Activated naive CD8-positive, alpha-beta T cell treated with anti-CD3 and anti-CD28 coated beads, Interleukin-2, amount 10 ng/mL, durations not matched to agents 7 days and 5 days (primary cell): ENCODE measurements at regions not wholly inside any gene's neighbourhood (a gene's known extent, or its start where the extent isn't known, plus 50 kb on each side); places are given as distances from the start of the nearest gene placed in this dataset.

Source experiments
- ATAC-seq: fragments of 150-1000 bp; cut with Tn5 transposase; one replicate; pipeline ENCODE4 v1.10.0; 2021; ENCODE audit warnings: low read depth, moderate library complexity
- POLR2A ChIA-PET: fragments of 350-600 bp; sonication (Branson Sonifier 250); formaldehyde crosslinking; loops from one replicate; lab custom pipeline; 2021; ENCODE audit warnings: antibody characterized with exemption; lab: Charles Lee
- DNase-seq: peaks from one replicate; pipeline ENCODE4 v3.0.0; 2021
- H3K27ac Mint-ChIP-seq: one replicate; pipeline ENCODE4 v1.8.0; 2022; ENCODE audit warnings: mild to moderate bottlenecking, mixed read lengths
- H3K27me3 Mint-ChIP-seq: one replicate; pipeline ENCODE4 v1.8.0; 2022; ENCODE audit warnings: mild to moderate bottlenecking, moderate library complexity, mixed read lengths
- H3K36me3 Mint-ChIP-seq: one replicate; pipeline ENCODE4 v1.8.0; 2021; ENCODE audit warnings: mild to moderate bottlenecking, mixed read lengths
- H3K4me1 Mint-ChIP-seq: one replicate; pipeline ENCODE4 v1.8.0; 2021; ENCODE audit warnings: mixed read lengths
- H3K4me3 Mint-ChIP-seq: one replicate; pipeline ENCODE4 v1.8.0; 2022; ENCODE audit warnings: mild to moderate bottlenecking, moderate library complexity, mixed read lengths
- H3K9me3 Mint-ChIP-seq: one replicate; pipeline ENCODE4 v1.8.0; 2021; ENCODE audit warnings: mixed read lengths

GRCh38 chr5:8386719-8387288, 517.9 kb downstream of the MTRR start:
- Mint-ChIP-seq H3K4me3 (no peak overlapping the region), H3K4me1 (no peaks in the 10 kb centered on the region), H3K27ac (no peak overlapping the region), H3K36me3 (no peaks in the 10 kb centered on the region), H3K27me3 (peaks cover 2% of the 10 kb centered on the region), H3K9me3 (peaks cover 4% of the 10 kb centered on the region)
- DNase-seq (no peak), ATAC-seq (no peak)
- POLR2A ChIA-PET = no interaction called here

- ATAC-seq = no peak
- Mint-ChIP-seq H3K4me3 (no peak overlapping the region), H3K27me3 (no peaks in the 10 kb centered on the region), H3K27ac (no peak overlapping the region), H3K9me3 (peaks cover 4% of the 10 kb centered on the region), H3K4me1 (no peaks in the 10 kb centered on the region), H3K36me3 (no peaks in the 10 kb centered on the region)
- POLR2A ChIA-PET = no interaction called here
- no peak for DNase-seq
These were observed 523.0 kb downstream of the MTRR start for GRCh38 chr5:8391911-8392310.

GRCh38 chr5:8393240-8393639, 524.3 kb downstream of the MTRR start:
- H3K27me3 Mint-ChIP-seq = no peaks in the 10 kb centered on the region
- peaks cover 1% of the 10 kb centered on the region for H3K9me3 Mint-ChIP-seq
- ATAC-seq (no peak), DNase-seq (no peak)
- no peak overlapping the region for H3K27ac Mint-ChIP-seq
- no peaks in the 10 kb centered on the region for H3K36me3 Mint-ChIP-seq
- POLR2A ChIA-PET = no interaction called here
- H3K4me1 Mint-ChIP-seq = no peaks in the 10 kb centered on the region
- H3K4me3 Mint-ChIP-seq = no peak overlapping the region

DNA sequence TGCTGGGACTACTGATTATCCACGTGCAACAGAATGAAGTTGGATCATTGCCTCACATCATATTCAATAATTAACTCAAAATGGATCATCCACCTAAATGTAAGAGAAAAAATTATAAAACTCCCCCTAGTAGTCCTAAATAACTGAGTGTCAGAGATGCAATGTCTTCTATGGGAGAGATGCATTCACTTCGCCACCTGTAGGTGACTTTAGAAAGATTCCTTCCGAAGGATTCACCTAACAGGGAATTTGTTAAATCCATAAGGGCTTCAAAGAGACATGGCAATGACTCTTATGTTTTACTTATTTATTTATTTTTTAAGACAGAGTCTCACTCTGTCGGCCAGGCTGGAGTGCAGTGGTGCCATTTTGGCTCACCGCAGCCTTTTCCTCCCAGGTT, 526.0 kb downstream of the MTRR start:
- no peaks in the 10 kb centered on the region for H3K36me3 Mint-ChIP-seq
- H3K27ac Mint-ChIP-seq = no peak overlapping the region
- no peaks in the 10 kb centered on the region for H3K4me1 Mint-ChIP-seq
- H3K9me3 Mint-ChIP-seq = no peaks in the 10 kb centered on the region
- POLR2A ChIA-PET = no interaction called here
- ATAC-seq = no peak
- no peak overlapping the region for H3K4me3 Mint-ChIP-seq
- DNase-seq = no peak
- no peaks in the 10 kb centered on the region for H3K27me3 Mint-ChIP-seq

- Mint-ChIP-seq H3K9me3 (no peaks in the 10 kb centered on the region), H3K36me3 (no peaks in the 10 kb centered on the region), H3K4me1 (no peaks in the 10 kb centered on the region), H3K4me3 (no peak overlapping the region), H3K27ac (no peak overlapping the region), H3K27me3 (no peaks in the 10 kb centered on the region)
- no peak for DNase-seq
- ATAC-seq = no peak
- POLR2A ChIA-PET = no interaction called here
These were observed 527.3 kb downstream of the MTRR start for GRCh38 chr5:8396246-8396645.

DNA sequence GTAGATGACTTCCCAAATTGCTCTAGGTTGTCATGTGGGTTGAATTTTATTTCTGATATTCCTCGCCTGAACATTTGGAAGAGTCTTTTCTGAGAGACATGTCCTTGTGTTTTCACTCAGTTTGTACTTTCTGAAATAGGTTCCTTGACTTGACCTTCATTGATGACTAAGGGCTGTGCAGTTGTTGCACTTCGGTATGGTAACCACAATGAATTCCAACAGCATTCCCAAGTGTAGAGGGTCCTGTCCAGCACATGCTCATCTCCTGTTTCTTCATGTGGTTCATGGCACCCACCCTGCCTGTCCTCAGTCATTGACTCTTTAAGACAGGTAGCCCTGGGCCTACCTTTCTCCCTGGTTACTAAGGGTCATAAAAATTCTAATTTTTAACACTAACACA, 527.8 kb downstream of the MTRR start:
- Mint-ChIP-seq H3K27me3 (no peaks in the 10 kb centered on the region), H3K36me3 (no peaks in the 10 kb centered on the region)

GRCh38 chr5:8399471-8399870, 530.5 kb downstream of the MTRR start:
- no peaks in the 10 kb centered on the region for H3K4me1 Mint-ChIP-seq
- no peak overlapping the region for H3K27ac Mint-ChIP-seq
- ATAC-seq = no peak
- H3K27me3 Mint-ChIP-seq = no peaks in the 10 kb centered on the region
- no peak for DNase-seq
- H3K9me3 Mint-ChIP-seq = no peaks in the 10 kb centered on the region
- no peak overlapping the region for H3K4me3 Mint-ChIP-seq
- H3K36me3 Mint-ChIP-seq = no peaks in the 10 kb centered on the region
- POLR2A ChIA-PET = no interaction called here

More for the DNA sequence above, 527.8 kb downstream of the MTRR start:
- Mint-ChIP-seq H3K4me3 (no peak overlapping the region), H3K27ac (no peak overlapping the region), H3K4me1 (no peaks in the 10 kb centered on the region), H3K9me3 (no peaks in the 10 kb centered on the region)
- ATAC-seq (no peak), DNase-seq (no peak)
- POLR2A ChIA-PET = no interaction called here

DNA sequence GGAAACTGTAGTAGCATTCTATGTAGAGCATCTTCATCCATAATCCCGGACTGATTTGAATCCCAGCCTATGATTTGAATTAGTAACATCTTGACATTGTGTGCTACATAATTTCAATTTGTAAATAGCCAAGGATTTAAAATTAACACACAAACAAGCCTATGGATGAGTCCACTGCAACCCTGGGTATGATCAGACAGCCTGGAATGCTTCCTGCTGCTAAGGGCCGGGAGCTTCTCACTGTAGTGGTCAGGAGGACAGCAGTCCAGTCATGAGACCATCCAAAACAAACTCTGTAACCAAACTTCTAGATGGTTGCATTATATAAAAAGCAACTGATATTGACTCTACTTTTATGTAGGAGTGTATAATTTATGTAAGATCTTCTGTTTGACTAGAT, 539.3 kb downstream of the MTRR start:
- Mint-ChIP-seq H3K27ac (no peak overlapping the region), H3K4me1 (no peaks in the 10 kb centered on the region), H3K27me3 (peaks cover 6% of the 10 kb centered on the region), H3K36me3 (no peaks in the 10 kb centered on the region), H3K4me3 (no peak overlapping the region), H3K9me3 (no peaks in the 10 kb centered on the region)
- POLR2A ChIA-PET = no interaction called here
- no peak for DNase-seq
- ATAC-seq = no peak

GRCh38 chr5:8410618-8411017, 541.7 kb downstream of the MTRR start:
- no peaks in the 10 kb centered on the region for H3K36me3 Mint-ChIP-seq
- peaks cover 4% of the 10 kb centered on the region for H3K9me3 Mint-ChIP-seq
- POLR2A ChIA-PET = no interaction called here
- peaks cover 6% of the 10 kb centered on the region for H3K27me3 Mint-ChIP-seq
- no peak for ATAC-seq
- H3K4me3 Mint-ChIP-seq = no peak overlapping the region
- no peak for DNase-seq
- H3K27ac Mint-ChIP-seq = no peak overlapping the region
- no peaks in the 10 kb centered on the region for H3K4me1 Mint-ChIP-seq

DNA sequence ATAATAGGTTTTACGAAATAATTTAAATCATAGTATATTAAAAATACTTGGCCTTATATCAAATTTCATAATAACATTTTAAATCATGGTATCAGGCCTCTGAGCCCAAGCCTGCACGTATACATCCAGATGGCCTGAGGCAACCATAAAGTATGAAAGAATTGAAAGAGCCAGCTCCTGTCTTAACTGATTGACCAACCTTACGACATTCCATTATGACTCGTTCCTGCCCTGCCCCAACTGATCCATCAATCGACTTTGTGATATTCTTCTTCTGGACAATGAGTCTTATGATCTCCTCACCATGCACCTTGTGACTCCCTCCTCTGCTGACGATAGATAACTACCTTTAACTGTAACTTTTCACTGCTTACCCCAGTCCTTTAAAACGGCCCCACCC, 545.0 kb downstream of the MTRR start:
- POLR2A ChIA-PET = no interaction called here
- no peak overlapping the region for H3K27ac Mint-ChIP-seq
- H3K27me3 Mint-ChIP-seq = peaks cover 4% of the 10 kb centered on the region
- DNase-seq (no peak), ATAC-seq (no peak)
- H3K9me3 Mint-ChIP-seq = peaks cover 4% of the 10 kb centered on the region
- no peak overlapping the region for H3K4me3 Mint-ChIP-seq
- H3K4me1 Mint-ChIP-seq = no peaks in the 10 kb centered on the region
- no peaks in the 10 kb centered on the region for H3K36me3 Mint-ChIP-seq

DNA sequence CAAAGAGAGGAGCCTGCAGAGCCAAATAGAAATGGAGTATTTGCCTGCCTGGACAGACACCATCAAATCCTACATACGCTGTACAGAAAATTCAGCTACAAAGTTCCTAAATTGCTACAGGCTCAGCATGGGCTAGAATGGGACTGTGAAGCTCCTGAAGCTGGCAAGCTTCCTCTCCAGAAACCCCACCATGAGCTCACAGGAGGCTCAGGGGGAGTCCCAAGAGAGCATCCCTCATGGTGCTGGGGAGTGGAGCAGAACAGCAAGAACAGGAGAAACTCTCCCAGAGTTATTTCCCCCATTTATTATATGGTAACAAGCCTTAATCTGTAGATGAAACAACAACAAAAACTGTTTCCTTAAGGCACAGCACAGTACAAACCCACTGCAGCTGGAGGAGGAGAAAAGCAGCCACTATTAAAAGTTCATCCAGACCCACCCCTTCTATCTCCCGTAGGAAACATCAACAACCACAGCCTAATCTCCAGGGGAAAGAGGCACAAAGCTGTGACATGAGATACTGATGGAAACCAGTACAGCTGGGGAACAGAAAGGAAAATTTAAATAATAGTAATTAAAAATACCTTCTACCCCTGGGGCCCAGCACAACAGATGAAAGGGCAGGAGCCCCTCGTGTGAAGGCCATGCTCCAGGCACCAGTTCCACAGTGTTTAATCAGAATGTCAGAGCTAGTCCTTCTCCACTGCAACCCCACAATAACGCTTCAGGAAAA, 548.5 kb downstream of the MTRR start:
- POLR2A ChIA-PET = no interaction called here
- Mint-ChIP-seq H3K4me1 (no peaks in the 10 kb centered on the region), H3K4me3 (no peak overlapping the region), H3K27me3 (no peaks in the 10 kb centered on the region), H3K9me3 (peaks cover 4% of the 10 kb centered on the region), H3K27ac (no peak overlapping the region), H3K36me3 (no peaks in the 10 kb centered on the region)
- ATAC-seq (no peak), DNase-seq (no peak)

DNA sequence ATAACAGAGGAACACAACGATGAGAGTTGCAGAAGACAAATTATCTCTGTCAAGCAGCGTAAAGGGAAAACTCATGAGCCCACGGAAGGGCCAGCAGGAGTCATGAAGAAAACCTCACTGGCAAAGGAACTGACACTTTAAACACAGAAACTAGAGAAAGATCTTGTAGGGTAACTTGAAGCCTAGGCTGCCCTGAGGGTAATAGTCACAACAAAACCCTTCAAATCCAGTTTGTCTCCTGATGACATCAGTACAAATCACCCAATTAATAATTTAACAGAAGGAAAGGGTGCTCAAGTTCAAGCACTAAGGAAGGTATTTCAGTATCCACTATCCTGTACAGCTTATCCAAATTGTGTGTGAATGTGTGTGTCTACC, 549.1 kb downstream of the MTRR start:
- POLR2A ChIA-PET = no interaction called here
- H3K9me3 Mint-ChIP-seq = peaks cover 4% of the 10 kb centered on the region
- no peaks in the 10 kb centered on the region for H3K27me3 Mint-ChIP-seq
- no peak overlapping the region for H3K4me3 Mint-ChIP-seq
- H3K27ac Mint-ChIP-seq = no peak overlapping the region
- ATAC-seq (no peak), DNase-seq (no peak)
- no peaks in the 10 kb centered on the region for H3K4me1 Mint-ChIP-seq
- H3K36me3 Mint-ChIP-seq = no peaks in the 10 kb centered on the region

DNA sequence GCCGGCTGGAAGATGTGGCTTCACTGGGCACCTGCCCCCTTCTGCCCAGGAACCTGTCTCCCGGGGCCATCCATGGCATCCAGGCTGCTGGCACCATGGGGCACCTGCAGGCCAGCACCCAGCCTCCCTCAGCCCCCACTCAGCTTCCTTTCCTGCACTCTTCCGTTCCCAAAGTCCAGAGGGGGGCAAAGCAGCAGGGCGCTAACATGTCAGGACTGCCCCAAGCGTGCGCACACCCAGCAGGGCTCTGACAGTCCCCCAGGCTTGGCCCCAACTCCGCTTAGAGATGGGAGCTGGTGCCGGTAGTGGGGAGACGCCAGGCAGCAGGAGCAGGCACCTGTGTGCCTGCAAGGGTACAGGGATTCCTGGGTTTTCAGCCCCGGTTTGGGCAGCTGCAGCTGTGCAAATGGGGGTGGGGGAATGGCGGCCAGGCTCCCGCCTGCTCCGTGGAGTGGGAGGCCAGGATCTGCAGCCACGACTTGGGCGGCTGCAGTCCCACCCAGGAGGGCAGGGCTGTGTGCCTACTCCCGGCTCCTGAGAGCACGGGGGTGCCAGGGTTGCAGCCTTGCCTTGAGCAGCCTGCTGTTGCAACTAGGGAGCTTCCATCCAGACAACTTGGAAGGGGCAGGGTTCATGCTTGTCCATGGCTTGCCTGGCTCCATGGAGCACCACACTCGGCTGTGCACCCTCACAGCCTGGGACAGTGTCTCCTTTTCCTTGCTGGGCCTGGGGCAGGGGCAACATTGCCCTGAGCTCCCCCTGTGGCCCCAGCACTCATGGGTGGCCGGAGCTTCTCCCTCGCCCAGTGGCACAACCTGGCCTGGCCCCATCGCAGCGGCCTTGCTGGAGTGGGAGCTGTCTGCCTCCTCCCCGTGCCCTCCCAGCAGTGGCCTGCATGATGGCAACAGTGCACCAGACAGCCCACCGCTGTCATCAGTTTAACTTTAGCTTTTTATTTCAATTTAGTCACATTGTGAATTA, 561.1 kb downstream of the MTRR start:
- no peak for ATAC-seq
- H3K27ac Mint-ChIP-seq = no peak overlapping the region
- H3K4me1 Mint-ChIP-seq = no peaks in the 10 kb centered on the region
- POLR2A ChIA-PET = no interaction called here
- no peak overlapping the region for H3K4me3 Mint-ChIP-seq
- no peaks in the 10 kb centered on the region for H3K27me3 Mint-ChIP-seq
- no peaks in the 10 kb centered on the region for H3K36me3 Mint-ChIP-seq
- no peak for DNase-seq
- peaks cover 2% of the 10 kb centered on the region for H3K9me3 Mint-ChIP-seq

GRCh38 chr5:8434501-8434900, 565.6 kb downstream of the MTRR start:
- DNase-seq (no peak), ATAC-seq (no peak)
- POLR2A ChIA-PET = no interaction called here
- Mint-ChIP-seq H3K27me3 (no peaks in the 10 kb centered on the region), H3K4me3 (no peak overlapping the region), H3K27ac (no peak overlapping the region), H3K4me1 (no peaks in the 10 kb centered on the region), H3K36me3 (no peaks in the 10 kb centered on the region), H3K9me3 (no peaks in the 10 kb centered on the region)
